Stomach (tissue), 4 donors: ENCODE measurements at regions not wholly inside any gene's neighbourhood (a gene's known extent, or its start where the extent isn't known, plus 50 kb on each side); places are given as distances from the start of the nearest gene placed in this dataset.

Experiments
- EP300 ChIP-seq: sonication (generic); formaldehyde crosslinking; IDR thresholded peaks from one replicate; pipeline ENCODE4 v1.6.1; 2017; ENCODE audit warnings: antibody characterized with exemption
- POLR2A ChIP-seq, 4 donors: fragments of 450-650 bp; IDR thresholded peaks; one replicate each; pipeline ENCODE4 v1.6.1; 2016; ENCODE audit warnings: antibody characterized with exemption in 4 of 4, control low read depth in 2 of 4, mild to moderate bottlenecking in 1 of 4, moderate library complexity in 1 of 4

DNA sequence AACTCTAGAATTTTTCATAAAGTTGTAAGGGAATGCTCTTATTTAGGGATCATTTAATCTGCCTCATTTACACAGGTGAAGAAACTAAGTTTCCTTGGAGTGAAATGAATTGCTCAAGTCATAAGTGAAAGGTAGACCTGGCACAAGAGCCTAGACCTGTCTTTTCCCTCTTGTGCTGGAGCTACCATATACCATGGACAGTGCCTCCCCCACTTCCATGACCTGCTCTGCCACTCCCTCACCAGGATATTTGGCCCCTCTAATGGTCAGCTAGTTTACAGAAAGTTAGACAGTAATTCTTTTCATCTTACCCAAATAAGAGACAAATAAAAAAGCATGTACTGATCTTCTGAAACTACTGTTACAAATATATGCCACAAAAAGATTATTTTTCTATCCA is 105.5 kb upstream of the ACO1 start:
- no peak for TF ChIP-seq EP300
- no peak for TF ChIP-seq POLR2A (IDR thresholded peaks at IDR 0.05)
